ENCODE measurements at regions not wholly inside any gene's neighbourhood (a gene's known extent, or its start where the extent isn't known, plus 50 kb on each side); places are given as distances from the start of the nearest gene placed in this dataset.

GRCh38 chr2:58959996-58960395 lies 718.9 kb upstream of the FANCL start (continued):
- TF ChIP-seq ZBTB11 (CRISPR knock-in tag; IDR thresholded peaks at IDR 0.05) (no peak), CBX3 (IDR thresholded peaks at IDR 0.05; ENCODE audit: borderline replicate concordance, low read depth) (no peak), SUZ12 (IDR thresholded peaks at IDR 0.05; ENCODE audit: unreplicated experiment) (no peak), NR2C1 (IDR thresholded peaks at IDR 0.05) (no peak), BHLHE40 (IDR thresholded peaks at IDR 0.05; ENCODE audit: borderline replicate concordance in 1 of 2, low read depth in 2 of 2, low read length in 1 of 2) (no peak), RELB (IDR thresholded peaks at IDR 0.05; ENCODE audit: low read depth) (no peak), SMARCA5 (IDR thresholded peaks at IDR 0.05) (no peak), HDGF (IDR thresholded peaks at IDR 0.05) (no peak), MTA3 (IDR thresholded peaks at IDR 0.05; ENCODE audit: borderline replicate concordance, low read length) (no peak), BMI1 (IDR thresholded peaks at IDR 0.05; ENCODE audit: borderline replicate concordance) (no peak), MTA2 (IDR thresholded peaks at IDR 0.05; ENCODE audit: low read depth) (no peak), BCL11A (IDR thresholded peaks at IDR 0.05; ENCODE audit: low read depth, low read length) (no peak)
- TF ChIP-seq, protein P1, sequence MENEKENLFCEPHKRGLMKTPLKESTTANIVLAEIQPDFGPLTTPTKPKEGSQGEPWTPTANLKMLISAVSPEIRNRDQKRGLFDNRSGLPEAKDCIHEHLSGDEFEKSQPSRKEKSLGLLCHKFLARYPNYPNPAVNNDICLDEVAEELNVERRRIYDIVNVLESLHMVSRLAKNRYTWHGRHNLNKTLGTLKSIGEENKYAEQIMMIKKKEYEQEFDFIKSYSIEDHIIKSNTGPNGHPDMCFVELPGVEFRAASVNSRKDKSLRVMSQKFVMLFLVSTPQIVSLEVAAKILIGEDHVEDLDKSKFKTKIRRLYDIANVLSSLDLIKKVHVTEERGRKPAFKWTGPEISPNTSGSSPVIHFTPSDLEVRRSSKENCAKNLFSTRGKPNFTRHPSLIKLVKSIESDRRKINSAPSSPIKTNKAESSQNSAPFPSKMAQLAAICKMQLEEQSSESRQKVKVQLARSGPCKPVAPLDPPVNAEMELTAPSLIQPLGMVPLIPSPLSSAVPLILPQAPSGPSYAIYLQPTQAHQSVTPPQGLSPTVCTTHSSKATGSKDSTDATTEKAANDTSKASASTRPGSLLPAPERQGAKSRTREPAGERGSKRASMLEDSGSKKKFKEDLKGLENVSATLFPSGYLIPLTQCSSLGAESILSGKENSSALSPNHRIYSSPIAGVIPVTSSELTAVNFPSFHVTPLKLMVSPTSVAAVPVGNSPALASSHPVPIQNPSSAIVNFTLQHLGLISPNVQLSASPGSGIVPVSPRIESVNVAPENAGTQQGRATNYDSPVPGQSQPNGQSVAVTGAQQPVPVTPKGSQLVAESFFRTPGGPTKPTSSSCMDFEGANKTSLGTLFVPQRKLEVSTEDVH (IDR thresholded peaks at IDR 0.05; ENCODE audit: low read depth, partially characterized antibody) = no peak

All from GM12878 (cell line).